ENCODE measurements at regions not wholly inside any gene's neighbourhood (a gene's known extent, or its start where the extent isn't known, plus 50 kb on each side); places are given as distances from the start of the nearest gene placed in this dataset.

DNA sequence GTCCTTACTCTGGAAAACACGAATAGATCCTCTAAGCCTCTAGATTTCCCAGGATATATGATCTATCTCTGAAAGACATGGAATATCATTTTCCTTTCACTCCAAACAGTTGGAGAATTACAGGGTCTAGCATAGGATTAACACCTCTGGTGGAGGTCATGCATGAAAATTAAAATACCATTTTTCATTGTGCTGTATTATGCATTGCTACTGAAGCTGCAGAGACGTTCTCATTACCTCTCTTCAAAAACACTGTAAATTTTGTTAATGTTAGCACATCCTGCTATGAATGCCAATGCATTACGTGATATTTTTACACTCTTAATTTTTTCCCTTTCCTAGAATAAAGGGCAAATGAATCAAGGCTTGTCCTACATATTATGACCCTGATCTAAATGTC, 558.6 kb downstream of the TBC1D32 start (continued):
- TF ChIP-seq RERE (CRISPR knock-in tag; IDR thresholded peaks at IDR 0.05; ENCODE audit: borderline replicate concordance) (no peak), SRF (CRISPR knock-in tag; IDR thresholded peaks at IDR 0.05) (no peak), ELK1 (CRISPR knock-in tag; IDR thresholded peaks at IDR 0.05) (no peak), SIN3A (IDR thresholded peaks at IDR 0.05; ENCODE audit: borderline replicate concordance in 2 of 2, control insufficient read depth in 1 of 2, low read depth in 2 of 2, low read length in 2 of 2) (no peak), THAP12 (CRISPR knock-in tag; IDR thresholded peaks at IDR 0.05) (no peak), IRF9 (tag; IDR thresholded peaks at IDR 0.05) (no peak), ZNF347 (CRISPR knock-in tag; IDR thresholded peaks at IDR 0.05; ENCODE audit: low read depth) (no peak), THRB (CRISPR knock-in tag; conservative IDR thresholded peaks at IDR 0.05) (no peak), ZBTB7A (IDR thresholded peaks at IDR 0.05; ENCODE audit: borderline replicate concordance, control insufficient read depth, low read depth, low read length) (no peak), ZBED1 (IDR thresholded peaks at IDR 0.05) (no peak), ATF4 (CRISPR knock-in tag; IDR thresholded peaks at IDR 0.05) (no peak)
